ENCODE measurements at regions not wholly inside any gene's neighbourhood (a gene's known extent, or its start where the extent isn't known, plus 50 kb on each side); places are given as distances from the start of the nearest gene placed in this dataset.

- WGBS, 2 experiments (ENCODE audit: extremely low coverage in 1 of 2, insufficient coverage in 1 of 2, insufficient read length in 1 of 2, insufficient replicate concordance in 2 of 2, low coverage in 1 of 2, low lambda C conversion rate in 2 of 2, missing lambda C conversion rate in 1 of 2): 93% methylated on average over 14 of the region's 14 CpGs; no CpG with 5 or more reads in 1 of the 2 experiments
- H3K4me3 ChIP-seq (ENCODE audit: extremely low read depth in 1 of 4, insufficient read depth in 2 of 4, low read depth in 3 of 4, low read length in 4 of 4): no peak overlapping the region
- H3K4me1 ChIP-seq (replicated peaks in 1 of 4; ENCODE audit: control insufficient read depth in 3 of 4, insufficient read depth in 4 of 4, low read length in 3 of 4): peaks cover 5 to 28% (median 14%) of the 10 kb centered on the region in 4 experiments
- peak overlapping the region; percentile 62; the same call in 1 of the 2 replicates for H2BK12ac ChIP-seq (ENCODE audit: low read depth, low read length)
- H2BK15ac ChIP-seq (ENCODE audit: low read length): peak overlapping the region; percentile 50; the same call in 1 of the 2 replicates
- H3K4ac ChIP-seq (replicated peaks; ENCODE audit: insufficient read length, low read depth, low read length): no peak overlapping the region
- H3K23ac ChIP-seq (ENCODE audit: insufficient read length): no peak overlapping the region
- H3K14ac ChIP-seq (ENCODE audit: insufficient read length): no peak overlapping the region
- no peak overlapping the region for H2BK120ac ChIP-seq (replicated peaks; ENCODE audit: low read depth, low read length)
- no peak overlapping the region for H4K8ac ChIP-seq (ENCODE audit: extremely low read depth, insufficient read depth, low read length)
- no peak overlapping the region for H3K9ac ChIP-seq (replicated peaks in 1 of 4; ENCODE audit: extremely low read depth in 1 of 4, low read depth in 3 of 4, low read length in 3 of 4)
- no peak overlapping the region for H2AK5ac ChIP-seq (ENCODE audit: low read depth, low read length)
- no peaks in the 10 kb centered on the region for H3K79me1 ChIP-seq (ENCODE audit: low read depth, low read length)
- peaks cover 1% of the 10 kb centered on the region; the same call in 1 of the 2 replicates for H3K23me2 ChIP-seq (ENCODE audit: low read depth, low read length)
- no peak for DNase-seq (ENCODE audit: low read depth in 1 of 2, low spot score in 2 of 2)
- no peak for FAIRE-seq
- no peaks in the 10 kb centered on the region for H3K36me3 ChIP-seq (ENCODE audit: control insufficient read depth in 2 of 4, insufficient read depth in 4 of 4, low read length in 3 of 4)
- no peaks in the 10 kb centered on the region for H3K9me3 ChIP-seq (ENCODE audit: insufficient read depth in 2 of 2, low read depth in 1 of 2, low read length in 1 of 2)
- no peak overlapping the region for H3K56ac ChIP-seq (replicated peaks; ENCODE audit: insufficient read length, low read depth, low read length)
- peaks cover 0 to 15% (median 2%) of the 10 kb centered on the region in 4 experiments; a peak in 3 of 7 replicates for H3K27me3 ChIP-seq (replicated peaks in 1 of 4; ENCODE audit: control insufficient read depth in 3 of 4, extremely low read depth in 1 of 4, insufficient read depth in 3 of 4, low read length in 3 of 4)
- H4K91ac ChIP-seq (replicated peaks; ENCODE audit: insufficient read length, low read length): no peak overlapping the region
- H2BK20ac ChIP-seq (ENCODE audit: low read length): no peak overlapping the region
- H3K27ac ChIP-seq (ENCODE audit: low read depth, low read length): no peak overlapping the region
- H3K4me2 ChIP-seq (ENCODE audit: insufficient read depth in 1 of 2, low read depth in 2 of 2, low read length in 2 of 2): no peak overlapping the region
- H3K18ac ChIP-seq (ENCODE audit: extremely low read depth, low read length): 0 out of 2 replicates have a peak overlapping the region, but pooled peaks have one; percentile 28
- H2BK5ac ChIP-seq (ENCODE audit: low read depth, low read length): no peak overlapping the region
- no peaks in the 10 kb centered on the region for H3K79me2 ChIP-seq (ENCODE audit: control insufficient read depth in 1 of 2, insufficient read depth in 2 of 2, low read length in 2 of 2)
- no peak overlapping the region for H4K5ac ChIP-seq (ENCODE audit: insufficient read length, low read depth, low read length)
- CTCF ChIA-PET (ENCODE audit: partially characterized antibody): interaction anchor here (0.9 to 2.1 kb wide), 2 partner anchors 63 to 168 kb away, joined by 3 to 8 read pairs; no protein-coding TSS in a partner anchor
- POLR2A ChIA-PET (ENCODE audit: partially characterized antibody): no interaction called here
- H4K20me1 ChIP-seq (replicated peaks in 1 of 2; ENCODE audit: control insufficient read depth in 1 of 2, insufficient read depth in 2 of 2, low read length in 2 of 2): no peaks in the 10 kb centered on the region
- H2AFZ ChIP-seq (ENCODE audit: low read length): 0 out of 2 replicates have a peak overlapping the region, but pooled peaks have one; percentile 6
- no peak for TF ChIP-seq JUND (IDR thresholded peaks at IDR 0.05; ENCODE audit: low read length)
These were observed 67.3 kb upstream of the SNTG2 start for GRCh38 chr2:883260-883802.
